ENCODE measurements at regions not wholly inside any gene's neighbourhood (a gene's known extent, or its start where the extent isn't known, plus 50 kb on each side); places are given as distances from the start of the nearest gene placed in this dataset.

DNA sequence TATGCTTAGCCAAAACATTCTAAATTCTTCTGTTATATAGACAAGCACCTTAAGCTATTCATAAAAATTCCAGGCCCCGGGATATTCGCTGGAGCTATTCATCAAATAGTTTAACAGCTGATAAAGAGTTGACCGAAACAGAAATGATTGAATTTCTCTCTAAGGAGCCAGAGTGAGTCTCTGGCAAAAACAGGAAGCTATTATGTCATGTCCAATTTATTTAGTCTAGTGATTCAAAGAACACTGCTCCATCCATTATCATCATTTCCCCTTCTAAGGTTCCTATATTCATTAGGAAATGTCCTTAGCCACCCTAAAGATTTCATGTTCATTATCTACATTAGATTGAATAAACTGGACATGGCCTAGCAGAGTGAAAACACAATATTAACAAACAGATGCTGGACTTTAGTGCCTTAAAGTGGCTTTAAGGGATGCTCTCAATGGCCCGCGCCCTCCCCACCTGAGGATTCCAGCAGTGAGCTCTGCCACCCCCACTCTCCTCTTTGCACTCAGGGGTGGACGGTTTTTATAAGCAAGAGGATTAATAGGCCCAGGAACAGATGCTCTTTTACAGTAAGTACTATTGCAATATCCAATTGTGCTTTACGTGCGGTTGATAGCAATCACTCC is 122.1 kb upstream of the RGS1 start:
- TF ChIP-seq POLR2AphosphoS5 (IDR thresholded peaks at IDR 0.05) (no peak), POLR2A (IDR thresholded peaks at IDR 0.05) (no peak), CTCF (IDR thresholded peaks at IDR 0.05) (no peak), EP300 (IDR thresholded peaks at IDR 0.05) (no peak)
- WGBS, 5 donors = 69 to 80% (median 76%) methylated on average over 8 of the region's 8 CpGs
- intact Hi-C loops (cut with DNase I; ENCODE audit: low total_unique reads) = no loop called here

GRCh38 chr1:192459467-192459866 is 116.1 kb upstream of the RGS1 start:
- DNase-seq = no peak
- Histone ChIP-seq H3K27ac (no peak overlapping the region), H3K4me1 (no peaks in the 10 kb centered on the region), H3K36me3 (no peaks in the 10 kb centered on the region), H3K9me3 (no peaks in the 10 kb centered on the region), H3K4me3 (no peak overlapping the region), H3K27me3 (no peaks in the 10 kb centered on the region)
- no peak for TF ChIP-seq EP300 (IDR thresholded peaks at IDR 0.05)
- TF ChIP-seq POLR2A (IDR thresholded peaks at IDR 0.05) = no peak
- no peak for TF ChIP-seq CTCF (IDR thresholded peaks at IDR 0.05)
- TF ChIP-seq POLR2AphosphoS5 (IDR thresholded peaks at IDR 0.05) = no peak
- intact Hi-C loops (cut with DNase I; ENCODE audit: low total_unique reads) = no loop called here

More for the DNA sequence above, 122.1 kb upstream of the RGS1 start:
- no peaks in the 10 kb centered on the region for H3K36me3 ChIP-seq
- no peak for DNase-seq
- H3K27me3 ChIP-seq = no peaks in the 10 kb centered on the region
- no peak overlapping the region for H3K27ac ChIP-seq
- no peaks in the 10 kb centered on the region for H3K4me1 ChIP-seq
- no peaks in the 10 kb centered on the region for H3K9me3 ChIP-seq
- H3K4me3 ChIP-seq = no peak overlapping the region

DNA sequence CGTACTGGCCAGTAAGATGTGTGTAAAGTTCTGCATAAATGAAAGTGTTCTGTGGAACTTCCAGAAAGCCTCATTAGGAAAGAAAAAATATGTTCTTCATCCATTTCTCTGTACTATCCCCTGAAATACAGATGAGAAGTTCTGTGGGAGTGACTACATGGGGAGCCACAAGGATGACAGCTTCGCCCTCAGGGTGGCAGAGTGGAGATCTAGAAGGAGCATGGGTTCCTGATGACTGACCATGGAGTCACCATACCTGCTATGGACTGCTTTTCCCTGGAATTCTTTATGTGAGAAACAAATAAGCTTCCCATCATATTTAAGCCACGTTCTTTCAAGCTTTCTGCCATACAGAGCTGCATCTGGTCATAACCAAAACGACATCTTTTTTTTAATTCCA is 113.9 kb upstream of the RGS1 start:
- H3K4me3 ChIP-seq = no peak overlapping the region
- no peaks in the 10 kb centered on the region for H3K36me3 ChIP-seq
- intact Hi-C loops (cut with DNase I; ENCODE audit: low total_unique reads) = no loop called here
- no peak overlapping the region for H3K27ac ChIP-seq
- H3K9me3 ChIP-seq = no peaks in the 10 kb centered on the region
- TF ChIP-seq EP300 (IDR thresholded peaks at IDR 0.05) = no peak
- TF ChIP-seq POLR2A (IDR thresholded peaks at IDR 0.05) = no peak
- no peak for TF ChIP-seq POLR2AphosphoS5 (IDR thresholded peaks at IDR 0.05)
- no peak for TF ChIP-seq CTCF (IDR thresholded peaks at IDR 0.05)
- DNase-seq = no peak
- H3K4me1 ChIP-seq = no peaks in the 10 kb centered on the region
- WGBS, 5 donors = 78 to 88% (median 84%) methylated on average over 4 of the region's 4 CpGs
- no peaks in the 10 kb centered on the region for H3K27me3 ChIP-seq

- H3K27me3 ChIP-seq = no peaks in the 10 kb centered on the region
- H3K4me3 ChIP-seq = no peak overlapping the region
- no peak for DNase-seq
- H3K27ac ChIP-seq = no peak overlapping the region
- intact Hi-C loops (cut with DNase I; ENCODE audit: low total_unique reads) = no loop called here
- 82 to 94% (median 89%) methylated on average over 3 of the region's 3 CpGs for WGBS, 5 donors
- no peaks in the 10 kb centered on the region for H3K4me1 ChIP-seq
- H3K9me3 ChIP-seq = no peaks in the 10 kb centered on the region
- H3K36me3 ChIP-seq = no peaks in the 10 kb centered on the region
- no peak for TF ChIP-seq CTCF (IDR thresholded peaks at IDR 0.05)
- no peak for TF ChIP-seq POLR2AphosphoS5 (IDR thresholded peaks at IDR 0.05)
- no peak for TF ChIP-seq EP300 (IDR thresholded peaks at IDR 0.05)
- no peak for TF ChIP-seq POLR2A (IDR thresholded peaks at IDR 0.05)
Observed at GRCh38 chr1:192462616-192463015, 113.0 kb upstream of the RGS1 start.

Measured in stomach (tissue), 8 donors.